ENCODE measurements at regions not wholly inside any gene's neighbourhood (a gene's known extent, or its start where the extent isn't known, plus 50 kb on each side); places are given as distances from the start of the nearest gene placed in this dataset.

- TF ChIP-seq POLR2A (IDR thresholded peaks at IDR 0.05), result no peak
- no peak for TF ChIP-seq EP300 (IDR thresholded peaks at IDR 0.05)
- TF ChIP-seq, protein P1, sequence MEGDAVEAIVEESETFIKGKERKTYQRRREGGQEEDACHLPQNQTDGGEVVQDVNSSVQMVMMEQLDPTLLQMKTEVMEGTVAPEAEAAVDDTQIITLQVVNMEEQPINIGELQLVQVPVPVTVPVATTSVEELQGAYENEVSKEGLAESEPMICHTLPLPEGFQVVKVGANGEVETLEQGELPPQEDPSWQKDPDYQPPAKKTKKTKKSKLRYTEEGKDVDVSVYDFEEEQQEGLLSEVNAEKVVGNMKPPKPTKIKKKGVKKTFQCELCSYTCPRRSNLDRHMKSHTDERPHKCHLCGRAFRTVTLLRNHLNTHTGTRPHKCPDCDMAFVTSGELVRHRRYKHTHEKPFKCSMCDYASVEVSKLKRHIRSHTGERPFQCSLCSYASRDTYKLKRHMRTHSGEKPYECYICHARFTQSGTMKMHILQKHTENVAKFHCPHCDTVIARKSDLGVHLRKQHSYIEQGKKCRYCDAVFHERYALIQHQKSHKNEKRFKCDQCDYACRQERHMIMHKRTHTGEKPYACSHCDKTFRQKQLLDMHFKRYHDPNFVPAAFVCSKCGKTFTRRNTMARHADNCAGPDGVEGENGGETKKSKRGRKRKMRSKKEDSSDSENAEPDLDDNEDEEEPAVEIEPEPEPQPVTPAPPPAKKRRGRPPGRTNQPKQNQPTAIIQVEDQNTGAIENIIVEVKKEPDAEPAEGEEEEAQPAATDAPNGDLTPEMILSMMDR (IDR thresholded peaks at IDR 0.05), result no peak
- TF ChIP-seq POLR2AphosphoS5 (IDR thresholded peaks at IDR 0.05), result no peak
- Histone ChIP-seq H3K4me1 (no peaks in the 10 kb centered on the region), H3K36me3 (no peaks in the 10 kb centered on the region), H3K27ac (no peak overlapping the region), H3K9me3 (peaks cover 0 to 43% (median 16%) of the 10 kb centered on the region in 4 donors), H3K27me3 (no peaks in the 10 kb centered on the region), H3K4me3 (no peak overlapping the region)
- 26 to 42% (median 38%) methylated on average over 8 of the region's 8 CpGs for WGBS, 5 donors
- no peak for DNase-seq
- intact Hi-C loops (cut with DNase I; ENCODE audit: low total_unique reads), result no loop called here
Observed at GRCh38 chr7:68336594-68336993, 1261.7 kb upstream of the AUTS2 start.

- intact Hi-C loops (cut with DNase I; ENCODE audit: low total_unique reads), result no loop called here
- WGBS, 5 donors, result 78 to 93% (median 87%) methylated on average over 3 of the region's 3 CpGs
- no peak overlapping the region for H3K27ac ChIP-seq
- no peak overlapping the region for H3K4me3 ChIP-seq
- no peaks in the 10 kb centered on the region for H3K36me3 ChIP-seq
- DNase-seq, result no peak
- no peaks in the 10 kb centered on the region for H3K27me3 ChIP-seq
- TF ChIP-seq POLR2AphosphoS5 (IDR thresholded peaks at IDR 0.05) (no peak), EP300 (IDR thresholded peaks at IDR 0.05) (no peak), POLR2A (IDR thresholded peaks at IDR 0.05) (no peak)
- TF ChIP-seq, protein P1 (IDR thresholded peaks at IDR 0.05), result no peak
- H3K9me3 ChIP-seq, result peaks cover 0 to 22% (median 4%) of the 10 kb centered on the region in 4 donors
- no peaks in the 10 kb centered on the region for H3K4me1 ChIP-seq
Observed at GRCh38 chr7:68348401-68348800, 1249.9 kb upstream of the AUTS2 start.

DNA sequence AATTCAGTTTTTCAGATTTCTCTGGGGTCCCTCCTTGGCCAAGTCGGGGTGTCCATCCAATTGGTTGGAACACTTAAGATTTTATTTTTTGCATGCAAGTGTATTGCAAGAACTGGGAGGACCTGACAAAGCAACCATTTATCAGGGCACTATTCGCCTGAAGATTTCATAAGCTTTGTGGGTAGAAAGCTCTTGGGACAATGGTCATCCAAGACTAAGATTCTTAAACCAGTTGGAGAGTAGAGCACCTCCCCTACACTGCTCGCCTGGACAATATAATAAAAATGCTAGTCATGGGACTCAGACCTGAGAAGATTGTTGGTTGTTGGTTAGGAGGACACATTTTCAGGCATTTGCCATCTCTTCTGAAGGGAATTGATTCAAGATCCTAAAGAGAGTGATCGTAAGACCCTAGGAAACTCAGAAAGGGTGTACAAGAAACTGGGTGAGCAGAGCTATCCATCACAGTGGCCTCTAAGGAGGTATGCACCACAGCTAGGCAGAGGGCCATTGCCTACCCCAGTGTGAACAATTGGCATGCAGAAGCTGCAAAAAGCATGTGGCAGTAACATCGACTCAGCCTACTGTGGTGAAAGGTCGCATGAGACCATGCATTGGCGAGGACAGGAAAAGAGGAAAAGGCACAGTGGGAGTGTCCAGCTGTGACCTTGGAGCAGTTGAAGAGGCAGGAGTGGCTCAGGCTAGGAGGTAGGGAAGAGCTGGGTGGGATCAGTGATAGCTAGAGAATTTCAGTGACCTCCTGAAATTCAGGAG lies 1235.3 kb upstream of the AUTS2 start:
- TF ChIP-seq, protein P1 (IDR thresholded peaks at IDR 0.05), result no peak
- TF ChIP-seq POLR2A (IDR thresholded peaks at IDR 0.05) (no peak), POLR2AphosphoS5 (IDR thresholded peaks at IDR 0.05) (no peak), EP300 (IDR thresholded peaks at IDR 0.05) (no peak)
- peaks cover 0 to 14% (median 2%) of the 10 kb centered on the region in 4 donors for H3K9me3 ChIP-seq
- no peaks in the 10 kb centered on the region for H3K4me1 ChIP-seq
- no peak for DNase-seq
- no peaks in the 10 kb centered on the region for H3K27me3 ChIP-seq
- no peak overlapping the region for H3K4me3 ChIP-seq
- intact Hi-C loops (cut with DNase I; ENCODE audit: low total_unique reads), result no loop called here
- no peaks in the 10 kb centered on the region for H3K36me3 ChIP-seq
- H3K27ac ChIP-seq, result no peak overlapping the region
- 64 to 80% (median 72%) methylated on average over 7 of the region's 7 CpGs for WGBS, 5 donors

DNA sequence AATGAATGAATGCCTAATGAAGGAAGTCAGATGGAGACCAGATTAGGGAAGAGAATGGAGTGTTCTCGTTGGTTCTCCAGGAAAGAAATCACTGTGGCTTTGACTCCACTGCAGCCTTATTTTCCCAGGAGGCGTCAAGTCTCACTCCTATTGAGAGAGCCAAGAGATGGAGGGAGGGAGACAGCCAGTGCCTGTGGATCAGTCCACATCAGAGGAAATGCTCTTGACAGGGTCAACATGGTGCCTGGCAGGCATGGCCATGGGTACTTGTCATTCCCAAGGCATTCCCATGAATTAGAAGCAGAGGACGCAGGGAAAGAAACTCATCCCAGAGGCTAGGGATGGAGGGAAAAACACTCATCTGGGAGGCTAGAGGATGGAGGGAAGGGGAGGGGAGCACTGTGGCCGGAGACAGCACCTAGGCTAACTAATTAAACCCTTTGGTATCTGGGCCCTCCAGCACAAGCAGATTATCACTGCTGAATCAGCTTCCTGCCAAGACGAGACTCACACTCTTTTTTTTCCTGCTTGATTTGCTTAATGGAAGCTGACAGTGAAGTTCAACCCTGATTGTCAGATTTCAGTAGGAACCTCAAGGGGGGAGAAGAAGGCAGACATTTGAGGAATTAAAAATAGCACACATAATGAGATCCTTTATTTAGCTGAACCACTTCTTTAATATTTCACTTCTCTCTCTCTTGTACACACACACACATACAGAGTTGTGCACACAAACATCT lies 1233.2 kb upstream of the AUTS2 start:
- H3K27me3 ChIP-seq, result no peaks in the 10 kb centered on the region
- H3K4me1 ChIP-seq, result no peaks in the 10 kb centered on the region
- H3K4me3 ChIP-seq, result no peak overlapping the region
- DNase-seq, result no peak
- no peaks in the 10 kb centered on the region for H3K36me3 ChIP-seq
- TF ChIP-seq POLR2A (IDR thresholded peaks at IDR 0.05) (no peak), POLR2AphosphoS5 (IDR thresholded peaks at IDR 0.05) (no peak), EP300 (IDR thresholded peaks at IDR 0.05) (no peak)
- TF ChIP-seq, protein P1 (IDR thresholded peaks at IDR 0.05), result no peak
- 49 to 66% (median 57%) methylated on average over 5 of the region's 5 CpGs for WGBS, 5 donors
- H3K27ac ChIP-seq, result no peak overlapping the region
- intact Hi-C loops (cut with DNase I; ENCODE audit: low total_unique reads), result no loop called here
- H3K9me3 ChIP-seq, result peaks cover 0 to 22% (median 2%) of the 10 kb centered on the region in 4 donors
